ENCODE measurements at regions not wholly inside any gene's neighbourhood (a gene's known extent, or its start where the extent isn't known, plus 50 kb on each side); places are given as distances from the start of the nearest gene placed in this dataset.

- Histone ChIP-seq H3K36me3 (replicated peaks in 1 of 2; ENCODE audit: control insufficient read depth in 1 of 2, insufficient read depth in 2 of 2, low read length in 2 of 2) (no peaks in the 10 kb centered on the region), H3K79me2 (ENCODE audit: insufficient read depth, low read length) (no peaks in the 10 kb centered on the region), H4K20me1 (ENCODE audit: insufficient read depth, low read length) (no peaks in the 10 kb centered on the region), H3K27ac (ENCODE audit: extremely low read length, insufficient read depth, low read length) (no peak overlapping the region), H3K27me3 (ENCODE audit: control insufficient read depth in 1 of 2, insufficient read depth in 2 of 2, low read length in 2 of 2) (no peaks in the 10 kb centered on the region), H3K9me3 (ENCODE audit: low read length) (no peaks in the 10 kb centered on the region), H3K4me2 (ENCODE audit: low read depth, low read length) (no peak overlapping the region), H3K4me3 (replicated peaks in 1 of 3; ENCODE audit: insufficient read depth in 1 of 3, low read depth in 2 of 3, low read length in 3 of 3) (no peak overlapping the region), H3K4me1 (ENCODE audit: insufficient read depth, low read length) (no peaks in the 10 kb centered on the region), H3K9ac (ENCODE audit: insufficient read depth, low read depth, low read length) (no peak overlapping the region), H2AFZ (ENCODE audit: low read length) (no peak overlapping the region)
- FAIRE-seq: no peak
- 0% methylated on average over 1 of the region's 5 CpGs for WGBS (ENCODE audit: low lambda C conversion rate)
- ATAC-seq: no peak
- BruUV-seq (replicated peaks): no TSS peak
- intact Hi-C loops (cut with micrococcal nuclease; ENCODE audit: unreplicated experiment): no loop called here
- POLR2A ChIA-PET: no interaction called here
- in situ Hi-C loops (cut with HindIII; ENCODE audit: extremely low pct_ligation_motif_present, low pct_unique_long_range_greater_than_20kb): no loop called here
- DNase-seq (ENCODE audit: low spot score): no peak
- CTCF ChIA-PET (ENCODE audit: low intra/inter-chr PET ratio, low total read pairs): no interaction called here
- TF ChIP-seq, protein P1, sequence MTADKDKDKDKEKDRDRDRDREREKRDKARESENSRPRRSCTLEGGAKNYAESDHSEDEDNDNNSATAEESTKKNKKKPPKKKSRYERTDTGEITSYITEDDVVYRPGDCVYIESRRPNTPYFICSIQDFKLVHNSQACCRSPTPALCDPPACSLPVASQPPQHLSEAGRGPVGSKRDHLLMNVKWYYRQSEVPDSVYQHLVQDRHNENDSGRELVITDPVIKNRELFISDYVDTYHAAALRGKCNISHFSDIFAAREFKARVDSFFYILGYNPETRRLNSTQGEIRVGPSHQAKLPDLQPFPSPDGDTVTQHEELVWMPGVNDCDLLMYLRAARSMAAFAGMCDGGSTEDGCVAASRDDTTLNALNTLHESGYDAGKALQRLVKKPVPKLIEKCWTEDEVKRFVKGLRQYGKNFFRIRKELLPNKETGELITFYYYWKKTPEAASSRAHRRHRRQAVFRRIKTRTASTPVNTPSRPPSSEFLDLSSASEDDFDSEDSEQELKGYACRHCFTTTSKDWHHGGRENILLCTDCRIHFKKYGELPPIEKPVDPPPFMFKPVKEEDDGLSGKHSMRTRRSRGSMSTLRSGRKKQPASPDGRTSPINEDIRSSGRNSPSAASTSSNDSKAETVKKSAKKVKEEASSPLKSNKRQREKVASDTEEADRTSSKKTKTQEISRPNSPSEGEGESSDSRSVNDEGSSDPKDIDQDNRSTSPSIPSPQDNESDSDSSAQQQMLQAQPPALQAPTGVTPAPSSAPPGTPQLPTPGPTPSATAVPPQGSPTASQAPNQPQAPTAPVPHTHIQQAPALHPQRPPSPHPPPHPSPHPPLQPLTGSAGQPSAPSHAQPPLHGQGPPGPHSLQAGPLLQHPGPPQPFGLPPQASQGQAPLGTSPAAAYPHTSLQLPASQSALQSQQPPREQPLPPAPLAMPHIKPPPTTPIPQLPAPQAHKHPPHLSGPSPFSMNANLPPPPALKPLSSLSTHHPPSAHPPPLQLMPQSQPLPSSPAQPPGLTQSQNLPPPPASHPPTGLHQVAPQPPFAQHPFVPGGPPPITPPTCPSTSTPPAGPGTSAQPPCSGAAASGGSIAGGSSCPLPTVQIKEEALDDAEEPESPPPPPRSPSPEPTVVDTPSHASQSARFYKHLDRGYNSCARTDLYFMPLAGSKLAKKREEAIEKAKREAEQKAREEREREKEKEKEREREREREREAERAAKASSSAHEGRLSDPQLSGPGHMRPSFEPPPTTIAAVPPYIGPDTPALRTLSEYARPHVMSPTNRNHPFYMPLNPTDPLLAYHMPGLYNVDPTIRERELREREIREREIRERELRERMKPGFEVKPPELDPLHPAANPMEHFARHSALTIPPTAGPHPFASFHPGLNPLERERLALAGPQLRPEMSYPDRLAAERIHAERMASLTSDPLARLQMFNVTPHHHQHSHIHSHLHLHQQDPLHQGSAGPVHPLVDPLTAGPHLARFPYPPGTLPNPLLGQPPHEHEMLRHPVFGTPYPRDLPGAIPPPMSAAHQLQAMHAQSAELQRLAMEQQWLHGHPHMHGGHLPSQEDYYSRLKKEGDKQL (CRISPR knock-in tag; IDR thresholded peaks at IDR 0.05; ENCODE audit: low read depth): no peak
- TF ChIP-seq ZNF777 (CRISPR knock-in tag; IDR thresholded peaks at IDR 0.05): no peak
- no peak for TF ChIP-seq MAFK (conservative IDR thresholded peaks at IDR 0.05 in 1 of 2, IDR thresholded peaks at IDR 0.05 in 1 of 2; ENCODE audit: low read length in 2 of 2)
- TF ChIP-seq SMC3 (IDR thresholded peaks at IDR 0.05; ENCODE audit: low read length): no peak
- TF ChIP-seq, protein P2, sequence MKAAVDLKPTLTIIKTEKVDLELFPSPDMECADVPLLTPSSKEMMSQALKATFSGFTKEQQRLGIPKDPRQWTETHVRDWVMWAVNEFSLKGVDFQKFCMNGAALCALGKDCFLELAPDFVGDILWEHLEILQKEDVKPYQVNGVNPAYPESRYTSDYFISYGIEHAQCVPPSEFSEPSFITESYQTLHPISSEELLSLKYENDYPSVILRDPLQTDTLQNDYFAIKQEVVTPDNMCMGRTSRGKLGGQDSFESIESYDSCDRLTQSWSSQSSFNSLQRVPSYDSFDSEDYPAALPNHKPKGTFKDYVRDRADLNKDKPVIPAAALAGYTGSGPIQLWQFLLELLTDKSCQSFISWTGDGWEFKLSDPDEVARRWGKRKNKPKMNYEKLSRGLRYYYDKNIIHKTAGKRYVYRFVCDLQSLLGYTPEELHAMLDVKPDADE (CRISPR knock-in tag; IDR thresholded peaks at IDR 0.05): no peak
- no peak for TF ChIP-seq MIER2 (CRISPR knock-in tag; IDR thresholded peaks at IDR 0.05)
- no peak for TF ChIP-seq RNF2 (conservative IDR thresholded peaks at IDR 0.05; ENCODE audit: low read depth)
These were observed 75.6 kb upstream of the SOX3 start for GRCh38 chrX:140580478-140580877.
